Caki2 (cell line): ENCODE measurements at regions not wholly inside any gene's neighbourhood (a gene's known extent, or its start where the extent isn't known, plus 50 kb on each side); places are given as distances from the start of the nearest gene placed in this dataset.

Source experiments
- DNase-seq: peaks from one replicate; pipeline ENCODE4 v3.0.0-alpha.2; 2015; ENCODE audit warnings: low read depth
- in situ Hi-C: cut with HindIII; loops from 2 replicates; pipeline ENCODE4 v1.10.0; 2016; ENCODE audit warnings: low sequenced_read_pairs, low pct_unique_long_range_greater_than_20kb, mixed read lengths

- in situ Hi-C loops: no loop called here
- DNase-seq: no peak
Measured at GRCh38 chr11:123314972-123315371, 115.1 kb upstream of the GRAMD1B start.

GRCh38 chr11:123313262-123313661 lies 116.8 kb upstream of the GRAMD1B start:
- in situ Hi-C loops: no loop called here

GRCh38 chr11:123308077-123308476 lies 113.0 kb upstream of the CLMP start:
- no peak for DNase-seq
- in situ Hi-C loops: no loop called here

More at GRCh38 chr11:123313262-123313661, 116.8 kb upstream of the GRAMD1B start:
- DNase-seq: no peak

- no peak for DNase-seq
- in situ Hi-C loops: no loop called here
Measured at GRCh38 chr11:123307276-123307675, 112.2 kb upstream of the CLMP start.

GRCh38 chr11:123306531-123306930 lies 111.5 kb upstream of the CLMP start:
- in situ Hi-C loops: no loop called here
- no peak for DNase-seq

- no peak for DNase-seq
- in situ Hi-C loops: no loop called here
Measured at GRCh38 chr11:123305601-123306375, 110.7 kb upstream of the CLMP start.

GRCh38 chr11:123304828-123305466 lies 109.9 kb upstream of the CLMP start:
- in situ Hi-C loops: no loop called here

GRCh38 chr11:123303924-123304323 lies 108.9 kb upstream of the CLMP start:
- DNase-seq: no peak
- in situ Hi-C loops: no loop called here

More at GRCh38 chr11:123304828-123305466, 109.9 kb upstream of the CLMP start:
- no peak for DNase-seq

- in situ Hi-C loops: no loop called here
- DNase-seq: no peak
Measured at GRCh38 chr11:123302751-123303195, 107.7 kb upstream of the CLMP start.

- peak; percentile 30 for DNase-seq
- in situ Hi-C loops: no loop called here
Measured at GRCh38 chr11:123301696-123302400, 106.8 kb upstream of the CLMP start.

- DNase-seq: no peak
- in situ Hi-C loops: no loop called here
Measured at GRCh38 chr11:123301013-123301591, 106.1 kb upstream of the CLMP start.

- in situ Hi-C loops: no loop called here
- no peak for DNase-seq
Measured at GRCh38 chr11:123299721-123300120, 104.7 kb upstream of the CLMP start.

- no peak for DNase-seq
- in situ Hi-C loops: no loop called here
Measured at GRCh38 chr11:123298488-123299447, 103.7 kb upstream of the CLMP start.

- no peak for DNase-seq
- in situ Hi-C loops: no loop called here
Measured at GRCh38 chr11:123292647-123293046, 97.6 kb upstream of the CLMP start.

- in situ Hi-C loops: no loop called here
- no peak for DNase-seq
Measured at GRCh38 chr11:123291201-123291869, 96.3 kb upstream of the CLMP start.

GRCh38 chr11:123286761-123287160 lies 91.7 kb upstream of the CLMP start:
- in situ Hi-C loops: no loop called here

GRCh38 chr11:123286255-123286654 lies 91.2 kb upstream of the CLMP start:
- in situ Hi-C loops: no loop called here
- DNase-seq: no peak

More at GRCh38 chr11:123286761-123287160, 91.7 kb upstream of the CLMP start:
- no peak for DNase-seq
